ENCODE measurements at regions not wholly inside any gene's neighbourhood (a gene's known extent, or its start where the extent isn't known, plus 50 kb on each side); places are given as distances from the start of the nearest gene placed in this dataset.

GRCh38 chr9:89998633-89999032 is 393.8 kb downstream of the GADD45G start:
- DNase-seq (ENCODE audit: low read depth), result no peak

DNA sequence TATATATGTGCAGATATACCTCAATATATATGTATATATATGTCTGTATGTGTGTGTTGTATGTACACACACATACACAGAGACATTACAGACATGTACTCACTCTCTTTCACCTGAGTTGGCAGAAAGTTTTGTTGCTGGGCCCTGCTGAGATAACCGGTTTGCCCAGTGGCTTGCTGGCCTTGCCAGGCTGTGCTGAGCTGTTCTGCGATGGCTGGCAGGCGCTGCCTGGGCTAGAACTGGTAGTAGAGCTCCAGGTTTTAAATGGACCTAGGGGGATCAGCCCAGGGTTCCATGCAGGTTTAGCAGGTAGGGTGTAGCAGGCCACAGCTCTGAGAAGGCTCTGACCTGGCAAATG is 394.3 kb downstream of the GADD45G start:
- no peak for DNase-seq (ENCODE audit: low read depth)

DNA sequence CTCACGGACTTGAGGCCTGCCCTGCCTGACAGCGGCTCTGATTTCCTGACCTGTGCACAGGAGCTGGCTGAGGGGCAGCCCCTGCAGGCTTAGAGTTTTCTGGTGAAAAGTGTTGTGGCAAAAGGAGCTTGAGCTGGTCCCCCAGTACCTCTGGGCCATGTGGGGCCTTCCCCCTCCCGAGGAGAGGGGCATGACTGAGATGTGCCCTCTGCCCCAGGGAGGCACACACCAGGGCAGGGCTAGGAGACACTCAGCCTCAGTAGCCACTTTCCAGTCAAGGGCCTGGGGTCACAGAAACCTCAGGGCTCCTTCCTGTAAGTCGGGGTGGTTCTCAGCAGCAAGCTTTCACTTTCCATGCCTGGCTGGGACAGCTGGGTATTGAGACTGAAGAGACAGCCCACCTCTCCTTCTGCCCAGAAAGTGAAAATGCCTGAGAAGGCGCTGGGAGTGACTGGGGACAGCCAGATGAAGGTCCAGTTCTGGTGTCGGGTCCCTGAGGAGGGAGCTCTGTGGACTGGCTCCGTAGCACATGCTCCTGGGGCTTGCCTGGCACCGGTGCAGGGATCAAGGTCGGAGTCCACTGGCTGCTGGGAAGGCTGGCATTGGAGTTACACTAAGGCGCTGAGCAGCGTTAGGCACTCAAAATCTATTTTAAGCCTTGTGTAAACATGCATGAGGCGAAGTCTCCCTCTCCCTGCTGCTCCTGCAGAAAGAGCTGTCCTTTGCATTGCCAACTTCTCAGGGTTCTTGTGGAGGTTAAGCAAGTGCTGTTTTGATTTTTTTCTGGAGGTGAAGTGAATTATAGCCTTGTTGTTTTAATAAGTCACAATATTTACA is 394.9 kb downstream of the GADD45G start:
- no peak for DNase-seq (ENCODE audit: low read depth)

GRCh38 chr9:90000925-90001324 is 396.1 kb downstream of the GADD45G start:
- DNase-seq (ENCODE audit: low read depth), result no peak

DNA sequence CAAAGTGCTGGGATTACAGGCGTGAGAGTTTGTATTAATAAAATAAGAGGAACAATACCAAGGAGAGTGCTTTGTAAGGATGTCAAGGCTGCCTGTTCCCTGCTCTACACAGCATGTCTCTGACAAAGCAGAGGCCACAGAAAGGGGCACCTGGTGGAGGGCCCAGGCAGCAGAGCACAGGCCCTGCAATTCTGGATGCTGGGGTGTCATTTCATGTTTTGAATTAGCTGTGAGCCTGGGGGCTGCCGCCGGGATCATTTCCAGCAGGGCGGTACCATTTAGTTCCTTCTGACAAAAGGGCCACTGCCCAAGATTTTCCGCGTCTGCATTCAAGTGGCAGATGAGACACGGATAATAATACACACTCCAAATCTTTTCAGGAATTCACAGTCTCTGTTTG is 396.9 kb downstream of the GADD45G start:
- no peak for DNase-seq (ENCODE audit: low read depth)

DNA sequence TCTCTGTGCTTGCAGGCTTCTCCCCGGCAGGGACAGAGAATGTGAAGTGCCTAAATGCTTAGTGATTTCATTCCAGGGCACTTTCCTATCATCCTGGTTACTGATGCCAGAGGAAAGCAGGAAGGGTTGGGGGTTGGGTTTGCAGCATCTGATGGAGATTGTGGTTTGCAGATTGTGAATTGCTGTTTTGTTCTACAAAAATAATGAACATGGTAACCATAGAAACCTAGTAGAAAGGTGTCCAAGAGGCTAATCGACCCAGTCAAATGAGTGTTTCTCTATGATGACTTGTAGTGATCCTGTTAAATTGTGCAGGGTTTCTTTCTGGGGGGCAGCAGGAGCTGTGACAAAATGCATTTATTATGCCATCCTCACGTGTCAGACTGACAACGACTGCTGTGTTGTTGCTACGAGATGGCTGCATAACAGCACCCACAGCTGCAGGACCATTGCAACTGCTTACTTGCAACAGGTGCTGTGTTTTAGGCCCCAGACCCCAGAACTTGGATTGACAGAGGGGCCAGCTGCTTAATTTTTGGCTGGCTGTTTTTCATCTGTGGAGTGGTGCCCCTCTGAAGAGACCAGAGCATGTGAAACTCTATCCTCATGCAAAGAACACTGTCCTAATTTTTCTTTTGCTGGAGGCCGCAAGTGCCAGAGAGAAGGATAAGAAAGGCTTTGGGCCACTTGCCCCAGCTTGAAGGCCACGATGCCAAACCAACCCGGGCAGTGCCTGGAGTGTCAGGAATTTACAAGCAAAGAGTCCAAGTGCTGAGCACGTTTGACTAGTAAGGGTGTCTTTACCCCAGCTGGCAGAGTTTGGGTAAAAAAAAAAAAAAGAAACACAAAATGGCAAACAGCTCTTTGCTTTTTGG is 397.8 kb downstream of the GADD45G start:
- DNase-seq (ENCODE audit: low read depth), result no peak

GRCh38 chr9:90005388-90005787 is 400.6 kb downstream of the GADD45G start:
- no peak for DNase-seq (ENCODE audit: low read depth)

DNA sequence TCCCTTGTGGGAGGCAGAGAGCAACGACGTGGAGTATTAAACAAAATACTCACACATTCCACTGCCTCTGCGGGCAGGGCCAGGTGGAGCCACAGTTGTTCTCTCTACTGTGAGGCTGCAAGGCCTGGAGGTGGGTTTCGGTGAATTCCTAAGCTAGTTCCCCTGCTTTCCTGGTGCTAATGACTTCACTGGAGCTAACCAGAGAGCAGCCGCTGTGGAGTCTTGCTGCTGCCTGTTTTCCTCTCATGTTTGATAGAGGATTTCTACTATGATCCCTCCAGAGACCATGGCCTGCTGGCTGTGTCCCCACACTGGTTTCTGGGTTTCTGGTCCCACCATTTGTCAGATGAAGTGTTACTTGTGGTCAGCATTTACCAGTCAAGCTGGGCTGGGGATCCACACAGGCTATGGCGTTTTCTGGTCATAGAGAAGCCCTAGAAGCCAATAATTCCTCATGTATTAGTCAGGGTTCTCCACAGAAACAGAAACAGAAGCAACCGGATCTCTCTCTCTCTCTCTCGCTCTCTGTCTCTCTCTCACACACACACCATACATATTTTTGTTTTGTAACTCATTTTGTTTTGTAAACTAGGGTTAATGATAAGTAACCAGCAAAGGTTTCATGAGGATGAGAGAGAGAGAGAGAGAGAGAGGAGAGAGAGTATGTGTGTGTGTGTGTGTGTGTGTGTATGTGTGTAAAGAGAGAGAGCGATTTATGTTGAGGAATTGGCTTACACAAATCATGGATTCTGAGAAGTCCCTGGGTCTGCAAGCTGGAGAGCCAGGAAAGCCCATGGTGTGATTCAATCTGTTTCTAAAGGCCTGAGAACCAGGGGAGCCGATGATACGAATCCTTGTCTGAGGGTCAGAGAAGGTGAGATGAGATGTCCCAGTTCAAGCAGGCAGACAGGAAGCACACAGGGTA is 403.0 kb downstream of the GADD45G start:
- no peak for DNase-seq (ENCODE audit: low read depth)

DNA sequence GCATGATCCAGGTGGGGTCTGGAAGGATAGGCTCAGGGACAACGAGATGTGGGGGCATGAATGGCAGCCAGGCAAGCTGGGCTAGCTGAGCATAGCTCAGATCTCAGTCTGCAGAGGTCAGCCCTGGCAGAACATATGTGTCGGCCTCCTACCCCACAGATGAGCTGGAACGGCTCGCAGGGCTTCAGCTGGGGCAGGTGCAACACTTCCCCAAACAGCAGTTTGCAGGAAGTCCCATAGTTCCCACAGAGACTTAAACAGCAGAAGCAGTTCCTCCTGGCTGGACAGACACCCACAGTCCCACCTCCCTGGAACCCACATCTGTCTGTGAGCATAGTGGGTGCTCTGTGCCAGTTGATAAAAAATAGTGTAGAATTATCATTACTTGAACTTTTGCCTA is 404.6 kb downstream of the GADD45G start:
- no peak for DNase-seq (ENCODE audit: low read depth)

DNA sequence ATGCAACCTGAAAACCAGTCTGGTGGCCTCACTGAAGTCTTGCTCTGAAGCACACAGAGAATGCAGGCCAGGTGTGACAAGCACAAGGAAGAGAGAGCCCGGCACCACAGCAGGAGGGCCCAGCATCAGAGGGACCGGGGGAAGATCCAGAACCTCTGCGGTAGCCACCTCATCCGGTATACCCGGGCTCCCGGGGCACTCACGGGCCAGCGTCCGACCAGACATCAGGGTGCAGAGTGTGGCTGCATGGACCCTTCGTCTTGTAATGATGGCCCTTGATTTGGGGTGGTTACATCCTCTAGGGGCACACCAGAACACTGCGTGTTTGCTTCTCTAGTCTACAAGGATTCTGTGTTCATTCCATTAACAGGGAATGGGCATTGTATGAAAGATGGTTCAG is 406.0 kb downstream of the GADD45G start:
- DNase-seq (ENCODE audit: low read depth), result no peak

- no peak for DNase-seq (ENCODE audit: low read depth)
Observed at GRCh38 chr9:90012949-90013348, 408.1 kb downstream of the GADD45G start.

- DNase-seq (ENCODE audit: low read depth), result no peak
Observed at GRCh38 chr9:90013778-90014177, 409.0 kb downstream of the GADD45G start.

- no peak for DNase-seq (ENCODE audit: low read depth)
Observed at GRCh38 chr9:90014421-90014820, 409.6 kb downstream of the GADD45G start.

DNA sequence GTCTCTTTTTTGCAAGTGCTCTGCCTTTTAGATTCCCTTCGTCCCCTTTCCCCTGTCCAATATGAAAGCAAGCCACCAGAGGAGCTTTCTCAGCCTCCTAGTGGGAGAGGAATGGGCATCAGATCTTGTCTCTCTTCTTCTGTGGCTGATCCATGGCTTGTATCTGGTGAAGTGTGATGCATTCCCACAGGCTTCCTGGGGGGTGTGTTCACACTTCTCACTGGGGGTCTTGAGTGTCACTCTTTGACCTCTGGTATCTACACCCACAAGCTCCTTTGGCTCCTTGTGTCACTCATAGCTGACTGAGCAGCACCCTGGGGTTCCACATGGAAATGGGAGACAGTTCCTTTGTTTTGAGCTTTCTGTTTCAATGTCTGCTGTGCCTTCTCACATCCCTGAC is 411.5 kb downstream of the GADD45G start:
- DNase-seq (ENCODE audit: low read depth), result no peak

GRCh38 chr9:90017679-90018078 is 412.9 kb downstream of the GADD45G start:
- no peak for DNase-seq (ENCODE audit: low read depth)

GRCh38 chr9:90018688-90019087 is 413.9 kb downstream of the GADD45G start:
- no peak for DNase-seq (ENCODE audit: low read depth)

DNA sequence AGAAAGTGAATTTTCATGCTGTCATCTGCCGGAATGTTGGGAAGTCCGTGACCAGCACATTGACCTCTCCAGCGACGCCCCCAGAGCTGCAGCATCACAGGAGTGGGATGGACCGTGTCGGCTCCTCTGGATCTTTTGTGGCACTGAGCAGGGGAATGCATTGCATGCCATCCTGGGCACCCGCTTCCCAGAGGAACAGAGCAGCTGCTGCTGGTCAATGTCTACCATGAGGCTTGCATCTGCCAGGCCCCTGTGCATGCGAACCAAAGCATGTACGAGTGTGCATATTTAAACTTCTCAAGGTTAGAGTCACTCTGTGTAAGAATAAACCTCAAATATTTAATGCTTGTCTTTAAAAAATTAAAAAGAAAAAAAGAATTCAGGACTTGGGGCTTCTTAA is 414.8 kb downstream of the GADD45G start:
- no peak for DNase-seq (ENCODE audit: low read depth)

DNA sequence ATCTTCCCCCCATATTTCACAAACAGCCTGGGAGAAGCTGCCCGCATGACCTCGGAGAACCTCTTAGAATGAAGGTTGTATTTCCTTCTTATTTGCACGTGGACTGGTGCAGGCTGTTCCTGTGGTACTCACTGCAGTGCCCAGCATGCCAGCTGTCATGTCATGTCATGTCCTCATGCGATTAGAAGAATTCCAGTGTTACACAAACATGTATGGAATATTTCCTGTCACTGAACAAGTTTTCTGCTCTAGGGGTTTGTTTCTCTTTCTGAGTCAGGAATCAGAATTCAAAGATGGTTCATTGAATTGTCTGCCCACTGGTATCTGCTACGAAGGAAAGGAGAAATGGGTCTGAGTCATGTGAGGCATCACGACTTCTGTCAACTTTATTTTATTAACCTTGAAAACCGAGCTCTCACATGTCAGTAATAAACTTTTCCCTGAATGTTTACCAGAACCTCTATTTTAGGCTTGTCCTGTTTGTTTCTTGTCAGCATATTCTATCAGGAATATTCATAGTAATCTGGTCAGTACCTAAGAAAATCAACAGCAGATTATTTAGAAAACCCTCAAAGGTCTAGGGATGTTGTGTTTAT is 415.6 kb downstream of the GADD45G start:
- no peak for DNase-seq (ENCODE audit: low read depth)

GRCh38 chr9:90021216-90021906 is 416.5 kb downstream of the GADD45G start:
- DNase-seq (ENCODE audit: low read depth), result no peak

DNA sequence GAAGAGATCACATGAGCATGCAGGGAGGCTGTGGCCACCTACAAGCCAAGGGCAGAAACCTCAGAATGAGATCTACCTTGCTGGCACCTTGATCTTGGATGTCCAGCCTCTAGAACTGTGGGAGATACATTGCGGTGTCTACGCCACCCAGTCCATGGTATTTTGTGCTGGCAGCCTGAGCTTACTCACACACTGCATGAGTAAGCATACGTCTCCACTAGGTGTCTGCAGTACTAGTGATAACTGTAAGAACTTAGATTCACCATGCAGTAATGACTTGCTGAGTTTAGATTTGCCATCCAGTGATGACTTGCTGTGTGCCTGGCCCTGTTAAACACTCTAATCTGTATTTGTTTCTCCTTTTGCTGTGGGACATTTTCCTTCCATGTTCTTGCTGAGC is 417.7 kb downstream of the GADD45G start:
- DNase-seq (ENCODE audit: low read depth), result no peak

DNA sequence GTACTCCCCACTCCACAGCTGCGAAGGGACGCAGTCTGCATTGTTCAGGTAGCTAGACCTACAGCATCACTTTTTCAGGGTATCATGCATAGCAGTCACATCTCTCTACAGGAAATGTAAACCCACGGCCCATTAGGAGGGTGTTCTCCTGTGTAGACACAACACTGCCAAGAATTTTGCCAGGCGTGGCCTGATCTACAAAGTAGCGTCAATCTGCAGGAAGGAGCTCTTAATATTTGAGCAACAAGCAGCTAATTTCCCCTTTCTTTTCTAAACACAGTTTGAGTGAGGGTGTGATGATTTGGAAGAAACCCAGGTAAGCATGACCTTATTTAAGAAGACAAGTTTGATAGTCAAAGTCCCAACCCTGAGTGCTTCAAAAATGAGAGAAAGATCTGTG is 419.0 kb downstream of the GADD45G start:
- DNase-seq (ENCODE audit: low read depth), result no peak

All from T-helper 22 cell (primary cell).